Thymus (tissue), 11 donors: ENCODE measurements at regions not wholly inside any gene's neighbourhood (a gene's known extent, or its start where the extent isn't known, plus 50 kb on each side); places are given as distances from the start of the nearest gene placed in this dataset.
"Not testable (repeated sequence)": the region's sequence is repeated elsewhere in the genome, so short reads cannot be mapped to it uniquely, and the experiment has no call there.

Experiments used
- DNase-seq, 9 donors: peaks; one replicate each; pipeline ENCODE4 v3.0.0-alpha.2; 2013; ENCODE audit warnings: low spot score in 9 of 9, low read depth in 6 of 9, missing footprints in 1 of 9
- H3K27ac ChIP-seq, 2 donors: one replicate each; pipeline ENCODE4 v1.5.1; 2013; ENCODE audit warnings: control low read depth in 1 of 2, low read depth in 1 of 2, low read length in 1 of 2, mild to moderate bottlenecking in 1 of 2, moderate library complexity in 1 of 2
- H3K27me3 ChIP-seq, 2 donors: one replicate each; pipeline ENCODE4 v1.5.1; 2013; ENCODE audit warnings: low read length in 1 of 2; ENCODE audit not compliant: control insufficient read depth in 2 of 2, insufficient read depth in 1 of 2
- H3K36me3 ChIP-seq, 2 donors: one replicate each; pipeline ENCODE4 v1.5.1; 2013; ENCODE audit warnings: low read length in 1 of 2, mild to moderate bottlenecking in 1 of 2, moderate library complexity in 1 of 2; ENCODE audit not compliant: control insufficient read depth in 2 of 2, insufficient read depth in 2 of 2
- H3K4me1 ChIP-seq, 2 donors: one replicate each; pipeline ENCODE4 v1.5.1; 2013; ENCODE audit warnings: low read length in 2 of 2; ENCODE audit not compliant: control insufficient read depth in 2 of 2, insufficient read depth in 2 of 2
- H3K4me3 ChIP-seq, 2 donors: one replicate each; pipeline ENCODE4 v1.5.1; 2013; ENCODE audit warnings: low read length in 2 of 2, control low read depth in 1 of 2, mild to moderate bottlenecking in 1 of 2
- H3K9me3 ChIP-seq, 2 donors: one replicate each; pipeline ENCODE4 v1.5.1; 2013; ENCODE audit warnings: low read length in 1 of 2, mild to moderate bottlenecking in 1 of 2; ENCODE audit not compliant: control insufficient read depth in 2 of 2, insufficient read depth in 1 of 2
- WGBS: extraction: QIAGEN DNeasy Blood & Tissue Kit; methylation state at CpG from one replicate; pipeline ENCODE4 v1.1.7; 2013; 5-methylcytosine and 5-hydroxymethylcytosine counted together
- donor health status: healthy.

DNA sequence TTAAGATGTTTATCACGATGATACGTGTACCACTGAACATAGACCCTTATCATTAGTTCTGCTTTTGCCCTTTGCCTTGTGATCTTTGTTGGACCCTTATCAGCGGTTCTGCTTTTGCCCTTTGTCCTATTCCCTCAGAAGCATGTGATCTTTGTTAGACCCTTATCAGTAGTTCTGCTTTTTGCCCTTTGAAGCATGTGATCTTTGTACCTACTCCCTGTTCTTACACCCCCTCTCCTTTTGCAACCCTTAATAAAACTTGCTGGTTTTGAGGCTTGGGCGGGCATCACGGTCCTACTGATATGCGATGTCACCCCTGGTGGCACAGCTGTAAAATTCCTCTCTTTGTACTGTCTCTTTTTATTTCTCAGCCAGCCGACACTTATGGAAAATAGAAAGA is 117.0 kb downstream of the SDHAF3 start:
- WGBS = 89% methylated on average over 7 of the region's 7 CpGs
- not testable (repeated sequence) for H3K27me3 ChIP-seq, H3K4me3 ChIP-seq, H3K27ac ChIP-seq, H3K36me3 ChIP-seq, H3K4me1 ChIP-seq, DNase-seq
- H3K9me3 ChIP-seq = peaks cover 0 to 14% of the 10 kb centered on the region in 2 donors

DNA sequence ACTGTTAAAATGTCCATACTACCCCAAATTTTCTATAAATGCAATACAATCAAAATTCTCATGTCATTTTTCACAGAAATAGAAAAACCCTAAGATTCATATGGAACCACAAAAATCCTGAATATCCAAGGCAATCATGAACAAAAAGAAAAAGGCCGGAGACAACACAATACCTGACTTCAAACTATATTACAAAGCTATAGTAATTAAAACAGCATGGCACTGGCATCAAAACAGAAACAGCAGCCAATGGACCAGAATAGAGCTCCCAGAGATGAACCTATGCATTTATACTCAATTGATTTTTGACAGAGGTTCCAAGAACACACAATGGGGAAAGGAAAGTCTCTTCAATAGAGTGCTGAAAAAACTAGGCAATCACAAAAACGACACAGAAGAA is 128.8 kb downstream of the SDHAF3 start:
- WGBS = 73% methylated on average over 2 of the region's 2 CpGs

DNA sequence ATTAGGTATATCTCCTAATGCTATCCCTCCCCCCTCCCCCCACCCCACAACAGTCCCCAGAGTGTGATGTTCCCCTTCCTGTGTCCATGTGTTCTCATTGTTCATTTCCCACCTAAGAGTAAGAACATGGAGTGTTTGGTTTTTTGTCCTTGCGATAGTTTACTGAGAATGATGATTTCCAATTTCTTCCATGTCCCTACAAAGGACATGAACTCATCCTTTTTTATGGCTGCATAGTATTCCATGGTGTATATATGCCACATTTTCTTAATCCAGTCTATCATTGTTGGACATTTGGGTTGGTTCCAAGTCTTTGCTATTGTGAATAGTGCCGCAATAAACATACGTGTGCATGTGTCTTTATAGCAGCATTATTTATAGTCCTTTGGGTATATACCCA is 140.7 kb downstream of the SDHAF3 start:
- H3K9me3 ChIP-seq, H3K36me3 ChIP-seq, H3K4me1 ChIP-seq, H3K4me3 ChIP-seq, DNase-seq, H3K27me3 ChIP-seq, H3K27ac ChIP-seq: not testable (repeated sequence)
- WGBS = 98% methylated on average over 1 of the region's 3 CpGs

More for the DNA sequence above, 128.8 kb downstream of the SDHAF3 start:
- Histone ChIP-seq H3K27ac (no peak overlapping the region), H3K27me3 (no peaks in the 10 kb centered on the region), H3K36me3 (no peaks in the 10 kb centered on the region), H3K9me3 (peaks cover 0 to 5% of the 10 kb centered on the region in 2 donors), H3K4me1 (no peaks in the 10 kb centered on the region), H3K4me3 (no peak overlapping the region)
- DNase-seq = no peak

DNA sequence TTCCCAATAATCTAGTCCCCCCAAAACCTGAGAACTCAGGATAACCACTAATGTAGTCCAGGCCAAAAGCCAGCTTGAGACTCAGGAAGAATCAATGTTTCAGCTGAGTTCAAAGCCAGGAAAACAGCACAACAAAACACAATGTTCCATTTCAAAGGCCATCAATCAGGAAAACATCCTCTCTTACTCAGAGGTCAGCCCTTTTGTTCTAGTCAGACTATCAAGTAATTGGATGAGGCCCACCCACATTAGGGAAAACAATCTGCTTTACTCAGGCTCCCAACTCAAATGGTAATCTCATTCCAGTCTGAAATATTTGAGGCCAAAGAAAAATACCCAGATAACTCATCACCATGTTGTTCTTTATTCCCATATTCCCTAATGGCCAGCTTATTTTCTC is 152.2 kb downstream of the SDHAF3 start:
- no peak for DNase-seq
- Histone ChIP-seq H3K9me3 (no peaks in the 10 kb centered on the region), H3K36me3 (no peaks in the 10 kb centered on the region), H3K4me1 (no peaks in the 10 kb centered on the region), H3K27me3 (no peaks in the 10 kb centered on the region), H3K27ac (no peak overlapping the region), H3K4me3 (no peak overlapping the region)

DNA sequence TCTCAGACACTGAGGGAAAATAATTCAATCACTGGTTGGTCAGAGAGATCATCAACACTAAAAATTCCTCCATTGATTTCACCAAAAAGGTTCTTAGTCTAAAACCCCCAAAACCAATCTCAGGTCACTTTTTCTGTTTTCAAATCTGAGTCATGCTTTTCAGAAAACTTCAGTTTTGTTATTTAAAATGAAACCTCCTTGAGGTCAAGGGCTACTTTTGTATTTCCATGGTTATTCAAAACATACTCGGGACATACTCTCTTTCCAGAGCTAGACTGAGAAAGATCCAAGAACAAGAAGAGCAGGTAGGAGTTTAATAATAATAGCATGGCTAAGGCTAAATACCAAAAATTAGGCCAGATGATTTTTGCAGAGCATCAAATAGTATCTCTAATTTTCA is 152.8 kb downstream of the SDHAF3 start:
- H3K27ac ChIP-seq = no peak overlapping the region
- DNase-seq = no peak
- no peaks in the 10 kb centered on the region for H3K36me3 ChIP-seq
- no peak overlapping the region for H3K4me3 ChIP-seq
- 87% methylated on average over 1 of the region's 1 CpG for whole genome bisulfite sequencing
- no peaks in the 10 kb centered on the region for H3K9me3 ChIP-seq
- no peaks in the 10 kb centered on the region for H3K4me1 ChIP-seq
- no peaks in the 10 kb centered on the region for H3K27me3 ChIP-seq

DNA sequence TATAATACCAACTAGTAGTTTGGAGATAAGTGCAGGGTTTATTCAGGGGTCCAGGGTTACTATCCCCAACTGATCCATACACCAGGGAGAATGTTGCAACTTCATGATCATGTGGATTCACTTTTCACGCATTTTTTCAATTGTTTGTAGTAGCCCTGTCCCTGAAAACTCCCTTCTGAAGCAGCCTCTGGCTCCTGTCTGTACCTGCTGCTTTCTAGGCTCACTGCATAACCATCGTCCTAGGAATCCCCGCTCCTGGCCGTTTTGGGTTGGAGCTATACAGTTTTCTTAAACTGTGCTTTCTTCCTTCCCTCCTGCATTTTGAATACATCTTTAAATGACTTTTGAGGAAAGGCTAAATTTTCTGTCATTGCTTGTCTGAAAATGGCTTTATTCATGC is 154.1 kb downstream of the SDHAF3 start:
- Histone ChIP-seq H3K27ac (no peak overlapping the region), H3K9me3 (no peaks in the 10 kb centered on the region), H3K36me3 (no peaks in the 10 kb centered on the region), H3K4me1 (no peaks in the 10 kb centered on the region), H3K4me3 (no peak overlapping the region), H3K27me3 (no peaks in the 10 kb centered on the region)
- 93% methylated on average over 4 of the region's 4 CpGs for WGBS
- DNase-seq = no peak

DNA sequence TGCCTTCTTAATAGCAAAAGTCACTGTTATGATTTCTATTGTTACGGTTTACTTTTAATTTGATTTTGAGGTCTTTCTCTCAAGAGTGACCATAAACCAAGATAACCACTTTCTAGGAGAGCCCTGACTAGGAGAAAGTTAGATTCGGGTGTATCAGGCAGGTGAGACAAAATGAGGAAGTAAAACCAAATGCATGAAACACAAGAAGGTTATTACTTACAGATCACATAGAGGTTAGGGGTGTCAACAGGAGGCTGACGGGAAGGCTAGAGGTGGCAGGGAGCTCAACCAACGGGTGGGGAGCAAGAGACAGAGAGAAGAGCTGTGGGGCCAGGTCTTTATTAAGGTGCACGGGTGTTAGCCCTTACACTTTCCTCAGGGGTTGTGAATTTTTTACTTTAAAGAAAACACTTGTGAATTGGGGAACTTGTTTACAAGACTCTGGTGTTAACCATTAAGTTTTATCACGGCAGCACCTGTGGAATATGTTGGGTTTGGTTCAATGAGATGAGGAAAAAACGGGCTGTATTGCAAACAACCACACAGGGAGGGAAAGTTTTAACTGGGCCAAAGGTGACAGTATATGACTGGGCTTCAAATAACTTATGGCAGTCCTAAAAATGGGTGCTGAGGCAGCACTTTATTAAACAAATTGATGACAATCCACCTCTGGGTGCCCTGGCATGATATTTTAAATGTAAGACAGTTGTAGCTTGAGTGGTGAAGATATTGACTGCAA is 154.9 kb downstream of the SDHAF3 start:
- H3K4me1 ChIP-seq = no peaks in the 10 kb centered on the region
- no peak overlapping the region for H3K27ac ChIP-seq
- H3K36me3 ChIP-seq = no peaks in the 10 kb centered on the region
- no peaks in the 10 kb centered on the region for H3K27me3 ChIP-seq
- no peaks in the 10 kb centered on the region for H3K9me3 ChIP-seq
- no peak for DNase-seq
- no peak overlapping the region for H3K4me3 ChIP-seq
- WGBS = 78% methylated on average over 7 of the region's 7 CpGs

DNA sequence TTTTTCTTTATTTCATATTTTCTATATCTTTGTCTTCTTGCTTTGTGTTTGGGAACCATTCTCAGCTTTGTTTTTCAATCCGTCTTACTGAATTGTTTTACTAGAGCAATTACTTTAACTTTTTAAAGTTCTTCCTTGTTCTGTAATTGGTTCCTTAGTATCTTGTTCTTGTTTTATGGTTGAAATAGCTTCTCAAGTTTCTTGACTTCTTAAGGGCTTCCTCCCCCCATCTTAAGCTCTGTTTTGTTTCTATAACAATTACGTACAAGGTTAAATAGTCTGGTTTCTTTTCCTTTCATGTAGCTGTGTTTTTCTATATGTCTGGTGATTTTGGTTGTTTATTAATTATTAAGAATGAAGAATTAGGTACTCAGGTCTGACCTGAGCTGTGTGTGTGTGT is 158.0 kb downstream of the SDHAF3 start:
- Histone ChIP-seq H3K27me3 (no peaks in the 10 kb centered on the region), H3K9me3 (no peaks in the 10 kb centered on the region), H3K27ac (no peak overlapping the region), H3K36me3 (no peaks in the 10 kb centered on the region), H3K4me1 (no peaks in the 10 kb centered on the region), H3K4me3 (no peak overlapping the region)
- 97% methylated on average over 2 of the region's 2 CpGs for WGBS
- no peak for DNase-seq

DNA sequence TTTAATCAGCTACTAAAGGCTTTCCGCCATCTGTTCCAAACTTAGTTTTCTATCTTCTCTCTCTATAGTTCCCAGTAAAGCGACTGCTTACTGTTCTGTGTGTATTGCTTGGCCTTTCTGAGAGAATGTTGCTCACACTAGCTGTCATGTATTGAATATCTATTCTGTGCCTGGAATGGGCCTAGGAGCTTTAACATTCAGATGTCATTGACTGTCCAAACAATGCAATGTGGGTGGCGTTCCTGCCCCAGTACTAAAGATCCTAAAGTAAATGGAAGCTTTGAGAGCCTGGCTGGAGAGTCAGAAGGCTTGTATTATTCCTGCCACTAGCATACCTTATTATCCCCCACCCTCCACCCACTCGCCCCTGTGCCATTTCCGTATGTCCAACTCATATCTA is 163.5 kb downstream of the SDHAF3 start:
- Histone ChIP-seq H3K9me3 (no peaks in the 10 kb centered on the region), H3K4me3 (no peak overlapping the region), H3K27me3 (no peaks in the 10 kb centered on the region), H3K36me3 (no peaks in the 10 kb centered on the region), H3K27ac (no peak overlapping the region), H3K4me1 (no peaks in the 10 kb centered on the region)
- no peak for DNase-seq
- WGBS = 88% methylated on average over 5 of the region's 5 CpGs

DNA sequence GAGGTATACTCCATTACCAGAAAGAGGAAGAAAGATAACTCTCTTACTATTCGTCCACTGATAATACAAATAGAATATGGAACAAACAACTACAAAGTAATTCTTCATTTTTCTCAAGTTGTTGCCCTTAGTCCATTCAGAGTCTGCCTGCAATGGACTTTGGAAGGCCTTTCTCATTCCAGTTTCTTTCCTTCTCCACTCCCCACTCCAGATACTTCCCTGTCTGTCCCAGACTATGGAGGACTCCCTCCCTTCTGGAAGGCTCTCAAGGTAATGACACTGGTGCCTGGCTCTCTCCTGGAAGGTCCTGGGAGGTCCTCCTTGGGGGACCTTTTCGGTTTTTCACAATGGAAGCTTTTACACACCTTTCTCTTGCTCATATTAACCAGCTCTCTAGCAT is 167.8 kb downstream of the SDHAF3 start:
- no peaks in the 10 kb centered on the region for H3K27me3 ChIP-seq
- no peaks in the 10 kb centered on the region for H3K36me3 ChIP-seq
- no peak overlapping the region for H3K4me3 ChIP-seq
- 56% methylated on average over 2 of the region's 2 CpGs for WGBS
- no peak overlapping the region for H3K27ac ChIP-seq
- no peaks in the 10 kb centered on the region for H3K9me3 ChIP-seq
- DNase-seq = no peak
- H3K4me1 ChIP-seq = no peaks in the 10 kb centered on the region
